GM21528 (cell line): ENCODE measurements at regions not wholly inside any gene's neighbourhood (a gene's known extent, or its start where the extent isn't known, plus 50 kb on each side); places are given as distances from the start of the nearest gene placed in this dataset.
"Not testable (repeated sequence)": the region's sequence is repeated elsewhere in the genome, so short reads cannot be mapped to it uniquely, and the experiment has no call there.

Experiments used
- ATAC-seq: cut with Tn5 transposase; IDR thresholded peaks from one replicate; pipeline ENCODE4 v1.9.1; 2021; ENCODE audit warnings: mild to moderate bottlenecking, moderate library complexity; ENCODE audit not compliant: unreplicated experiment, low FRiP score

GRCh38 chr9:88287972-88288371 is 100.3 kb upstream of the SPIN1 start:
- ATAC-seq, result no peak

GRCh38 chr9:88280816-88281382 is 107.3 kb upstream of the SPIN1 start:
- no peak for ATAC-seq

- ATAC-seq, result no peak
Observed at GRCh38 chr9:88278036-88278435, 110.2 kb upstream of the SPIN1 start.

GRCh38 chr9:88274078-88274477 is 114.2 kb upstream of the SPIN1 start:
- ATAC-seq, result no peak

- ATAC-seq, result no peak
Observed at GRCh38 chr9:88272986-88273385, 115.3 kb upstream of the SPIN1 start.

DNA sequence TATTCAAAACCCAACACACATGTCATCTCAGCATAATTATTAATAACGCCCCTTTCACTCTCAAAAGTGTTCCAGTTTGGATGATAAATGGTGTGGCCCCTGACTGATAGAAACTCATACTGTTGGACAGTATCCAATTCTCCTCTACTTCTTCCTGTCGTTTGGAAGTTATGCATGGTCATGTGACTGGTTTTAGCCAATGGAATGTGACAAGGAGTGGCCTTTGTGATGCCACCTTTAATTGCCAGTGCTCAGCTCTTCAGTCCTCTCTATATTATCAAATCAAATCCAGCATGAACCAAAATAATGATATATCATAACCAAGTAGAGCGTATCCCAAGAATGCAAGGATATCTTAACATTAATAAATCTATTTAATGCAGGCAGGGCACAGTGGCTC is 117.8 kb upstream of the SPIN1 start:
- ATAC-seq, result no peak

DNA sequence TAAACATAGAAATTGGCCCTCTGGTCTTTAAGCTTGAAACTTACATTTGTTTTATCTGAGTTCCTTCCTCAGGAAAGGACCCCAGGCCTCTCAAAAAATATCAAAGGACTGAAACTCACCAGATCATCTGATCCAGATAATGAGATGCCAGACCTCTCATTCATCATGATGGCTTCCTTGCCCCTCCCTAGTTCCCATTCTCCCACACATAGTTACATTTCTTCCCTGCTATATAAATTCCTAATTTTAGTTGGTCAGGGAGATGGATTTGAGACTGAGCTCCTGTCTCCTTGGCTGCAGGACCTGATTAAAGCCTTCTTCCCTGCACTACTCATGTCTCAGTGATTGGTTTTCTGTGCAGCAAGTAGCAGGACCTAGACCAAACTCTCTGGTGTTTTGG is 119.4 kb upstream of the SPIN1 start:
- no peak for ATAC-seq

DNA sequence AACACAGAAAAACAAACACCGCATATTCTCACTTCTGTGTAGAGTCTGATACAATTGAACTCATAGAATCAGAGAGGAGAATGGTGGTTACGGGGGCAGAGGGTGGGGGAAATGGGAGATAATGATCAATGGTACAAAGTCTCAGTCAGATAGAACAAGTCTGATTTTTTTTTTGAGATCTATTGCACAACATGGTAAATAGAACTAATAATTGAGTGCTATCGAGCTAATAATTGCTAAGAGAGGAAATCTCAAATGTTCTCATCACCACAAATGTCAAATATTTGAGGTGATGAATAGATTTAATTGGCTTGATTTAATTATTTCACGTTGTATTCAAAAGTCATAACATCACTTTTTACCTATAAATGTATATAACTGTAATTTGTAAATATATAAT is 121.0 kb upstream of the SPIN1 start:
- no peak for ATAC-seq

- no peak for ATAC-seq
Observed at GRCh38 chr9:88266416-88266815, 121.8 kb upstream of the SPIN1 start.

DNA sequence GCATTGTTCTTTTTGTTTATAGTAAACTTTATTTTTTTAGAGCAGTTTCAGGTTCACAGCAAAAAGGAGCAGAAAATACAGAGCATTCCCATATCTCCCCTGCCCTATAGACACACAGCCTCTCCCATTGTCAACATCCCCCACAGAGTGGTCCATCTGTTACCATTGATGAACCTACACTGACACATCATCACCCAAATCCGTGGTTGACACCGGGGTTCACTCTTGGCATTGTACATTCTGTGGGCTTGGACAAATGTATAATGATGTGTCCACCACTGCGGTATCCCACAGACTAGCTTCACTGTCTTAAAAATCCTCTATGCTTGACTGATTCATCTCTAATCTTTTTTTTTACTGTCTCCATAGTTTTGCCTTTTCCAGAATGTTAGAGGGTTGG is 120.7 kb upstream of the SPATA31C2 start:
- no peak for ATAC-seq

DNA sequence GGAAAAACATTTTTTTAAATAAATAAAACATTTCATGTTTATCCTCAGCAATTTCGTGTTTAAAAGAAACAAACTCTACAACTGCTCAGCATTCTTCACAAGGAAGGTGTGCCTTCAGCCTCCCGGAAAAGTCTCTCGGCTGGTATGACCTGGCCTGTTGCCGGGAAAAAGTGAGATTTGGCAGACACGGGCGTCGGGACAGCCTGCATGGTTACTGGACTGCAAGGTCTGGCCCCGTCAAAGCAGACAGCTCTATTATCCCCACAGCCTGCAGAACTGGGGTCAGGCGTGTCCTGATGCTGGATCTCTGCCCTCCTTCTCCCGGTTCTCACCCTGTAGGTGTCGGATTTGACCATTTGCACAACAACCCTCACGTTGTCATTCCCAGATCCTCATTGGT is 120.3 kb upstream of the SPATA31C2 start:
- ATAC-seq, result no peak

DNA sequence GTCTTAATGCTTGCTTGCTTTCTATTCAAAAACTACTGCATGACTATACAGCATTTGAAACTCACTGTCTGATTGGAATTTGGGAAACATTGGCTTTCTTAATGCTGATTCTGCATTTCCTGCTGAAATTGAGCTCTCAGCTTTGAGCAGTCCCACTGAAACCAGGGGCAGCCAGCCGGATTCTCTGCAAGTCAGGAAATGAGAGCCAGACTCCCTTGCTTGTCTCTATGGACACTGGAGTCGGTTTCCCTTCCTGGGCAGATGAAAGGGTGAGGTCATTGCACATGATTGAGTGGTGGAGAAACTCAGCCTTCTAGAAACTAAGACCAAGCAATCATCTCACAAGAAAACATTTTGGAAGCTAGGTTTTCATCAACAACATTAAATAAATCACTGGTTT is 119.7 kb upstream of the SPATA31C2 start:
- no peak for ATAC-seq

DNA sequence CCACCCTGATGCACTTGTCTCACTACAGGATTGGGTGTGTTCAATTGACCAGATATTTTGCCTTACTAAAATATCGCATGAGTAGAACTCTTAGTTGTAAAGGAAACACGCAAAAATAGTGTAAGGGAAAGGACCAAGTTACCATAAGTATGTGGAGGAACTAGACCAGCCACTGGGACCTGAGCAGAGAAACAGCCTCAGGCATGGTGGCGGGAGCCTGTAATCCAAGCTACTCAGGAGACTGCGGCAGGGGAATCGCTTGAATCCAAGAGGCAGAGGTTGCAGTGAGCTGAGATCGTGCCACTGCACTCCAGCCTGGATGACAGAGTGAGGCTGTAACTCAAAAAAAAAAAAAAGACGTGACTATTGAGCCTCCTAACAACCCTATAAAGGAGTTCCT is 117.9 kb upstream of the SPATA31C2 start:
- no peak for ATAC-seq

DNA sequence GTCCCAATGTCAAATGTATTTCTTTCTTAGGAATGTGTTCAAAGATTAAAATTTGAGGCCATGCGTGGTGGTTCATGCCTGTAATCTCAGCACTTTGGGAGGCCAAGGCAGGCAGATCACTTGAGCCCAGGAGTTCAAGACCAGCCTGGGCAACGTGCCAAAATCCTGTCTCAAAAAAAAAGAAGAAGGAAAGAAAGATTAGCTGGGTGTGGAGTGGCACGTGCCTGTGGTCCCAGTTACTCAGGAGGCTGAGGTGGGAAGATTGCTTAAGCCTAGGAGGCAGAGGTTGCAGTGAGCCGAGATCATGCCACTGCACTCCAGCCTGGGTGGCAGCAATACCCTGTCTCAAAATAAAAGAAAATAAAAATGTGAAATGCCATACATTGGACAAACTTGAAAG is 117.5 kb upstream of the SPATA31C2 start:
- not testable (repeated sequence) for ATAC-seq

GRCh38 chr9:88251903-88252302 is 113.6 kb upstream of the SPATA31C2 start:
- ATAC-seq, result no peak

DNA sequence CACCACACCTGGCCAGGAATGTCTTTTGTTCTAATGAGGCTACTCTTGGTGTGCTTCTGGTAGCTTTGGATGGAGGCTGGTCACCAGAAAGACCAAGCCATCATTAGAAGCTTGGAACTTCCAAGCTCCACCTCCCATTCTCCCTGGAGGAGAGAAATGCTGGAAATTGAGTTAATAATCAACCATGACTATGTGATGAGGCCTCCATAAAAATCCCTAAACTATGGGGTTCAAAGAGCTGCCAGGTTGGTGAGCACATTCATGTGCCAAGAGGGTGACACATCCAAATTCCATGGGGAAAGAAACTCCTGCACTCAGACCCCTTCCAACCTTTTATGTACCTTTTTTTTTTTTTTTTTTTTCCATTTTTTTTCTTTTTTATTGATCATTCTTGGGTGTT is 105.5 kb upstream of the SPATA31C2 start:
- ATAC-seq, result no peak

GRCh38 chr9:88242879-88243278 is 104.6 kb upstream of the SPATA31C2 start:
- no peak for ATAC-seq

- ATAC-seq, result no peak
Observed at GRCh38 chr9:88237991-88238571, 99.8 kb upstream of the SPATA31C2 start.

DNA sequence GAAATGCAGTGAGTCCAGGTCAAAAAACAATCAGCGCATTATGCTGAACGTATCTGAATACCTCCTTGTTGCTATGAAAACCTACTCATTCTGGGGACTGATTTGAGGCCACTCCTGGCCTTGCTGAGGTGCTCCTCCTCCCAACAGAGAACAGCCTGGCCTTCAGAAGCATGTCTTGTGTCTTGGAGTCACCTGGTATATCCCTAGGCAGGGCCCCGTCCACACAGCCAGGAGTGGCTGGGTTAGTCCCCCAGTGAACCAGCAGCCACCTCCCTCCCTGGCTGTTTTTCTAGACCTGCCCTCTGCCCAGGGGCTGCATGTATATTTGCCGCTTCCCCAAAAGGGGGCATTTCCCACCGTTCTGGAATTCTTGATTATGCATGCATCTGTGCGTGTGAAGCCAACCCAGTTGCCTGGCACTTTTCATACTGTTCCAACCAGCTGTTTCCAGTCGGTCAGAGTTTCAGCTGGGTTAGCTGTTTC is 99.2 kb upstream of the SPATA31C2 start:
- no peak for ATAC-seq

GRCh38 chr9:88236511-88237478 is 98.5 kb upstream of the SPATA31C2 start:
- no peak for ATAC-seq

GRCh38 chr9:88235615-88236014 is 97.3 kb upstream of the SPATA31C2 start:
- no peak for ATAC-seq

DNA sequence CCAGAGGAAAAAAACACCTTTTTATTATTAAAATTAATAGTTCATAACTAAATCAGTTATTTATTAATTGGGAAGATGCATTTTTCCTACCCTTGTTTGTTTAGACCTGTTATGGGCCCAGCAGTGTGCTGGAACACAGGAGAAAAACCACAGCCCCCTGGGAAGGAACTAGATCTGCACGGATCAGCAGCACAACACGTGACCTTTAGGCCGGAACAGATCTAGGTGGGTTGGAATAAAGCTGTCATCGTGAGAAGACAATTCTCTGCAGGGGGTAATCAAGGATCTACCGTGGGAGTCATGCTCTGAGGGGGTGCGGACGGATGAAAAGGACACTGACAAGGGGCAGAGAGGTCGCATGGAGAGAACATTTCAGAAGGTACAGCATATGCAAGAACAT is 95.8 kb upstream of the SPATA31C2 start:
- ATAC-seq, result no peak
